K562 (cell line): ENCODE measurements at regions not wholly inside any gene's neighbourhood (a gene's known extent, or its start where the extent isn't known, plus 50 kb on each side); places are given as distances from the start of the nearest gene placed in this dataset.
"Not testable (repeated sequence)": the region's sequence is repeated elsewhere in the genome, so short reads cannot be mapped to it uniquely, and the experiment has no call there.

ENCODE experiments used
- ATAC-seq: fragments of 200-7000 bp; cut with Tn5 transposase; 3 replicates; pipeline ENCODE4 v1.9.1; 2020; ENCODE audit warnings: moderate library complexity
- BruUV-seq: library from RNA; stranded (reverse); fragments of 400-500 nt; replicated peaks from 2 replicates; lab custom pipeline; 2021; lab: Mats Ljungman, UMichigan
- CTCF ChIA-PET: fragments of 300-600 bp; formaldehyde crosslinking; extraction: SDS; loops from one replicate; lab custom pipeline; 2021; ENCODE audit warnings: low intra/inter-chr PET ratio; lab: Yijun Ruan, JAX
- POLR2A ChIA-PET: fragments of 300-600, 350-650 bp; sonication (Branson Sonifier 250); formaldehyde crosslinking; extraction: SDS; loops from one replicate; lab custom pipeline; 2021; ENCODE audit warnings: antibody characterized with exemption, inconsistent platforms; lab: Yijun Ruan, JAX
- DNase-seq, 4 experiments: peaks; one replicate each; pipeline versions ENCODE4 v3.0.0 to v3.0.0-alpha.2; 2011 to 2018; ENCODE audit warnings: low spot score in 3 of 4, mixed read lengths in 3 of 4; ENCODE audit errors: extremely low read depth in 1 of 4
- FAIRE-seq: peaks from 2 replicates; lab custom pipeline; 2011; peaks lifted over from hg19 to GRCh38; lab: Jason Lieb, UNC
- H2AFZ ChIP-seq: 2 replicates; pipeline ENCODE4 v1.6.0; 2011; ENCODE audit warnings: low read depth, low read length, control low read depth, inconsistent platforms
- H3K27ac ChIP-seq: fragments of 200-600 bp; 3 replicates; pipeline ENCODE4 v1.8.0; 2011; ENCODE audit warnings: low read depth, mild to moderate bottlenecking, control low read depth, inconsistent platforms, low read length, moderate library complexity, mixed read lengths; ENCODE audit errors: extremely low read depth
- H3K27me3 ChIP-seq, 2 experiments: fragments of 300-600 bp in 1 of 2; 2 replicates in 1 of 2; 3 replicates in 1 of 2; pipeline versions ENCODE4 v1.6.0 to v1.8.0; 2011; ENCODE audit warnings: inconsistent platforms in 2 of 2, low read length in 2 of 2, mild to moderate bottlenecking in 1 of 2, mixed read lengths in 1 of 2, moderate library complexity in 1 of 2; ENCODE audit not compliant: control insufficient read depth in 2 of 2, insufficient read depth in 2 of 2
- H3K36me3 ChIP-seq: fragments of 300-600 bp; 3 replicates; pipeline ENCODE4 v1.8.0; 2011; ENCODE audit warnings: mild to moderate bottlenecking, low read length, inconsistent platforms; ENCODE audit not compliant: control insufficient read depth, insufficient read depth
- H3K4me1 ChIP-seq, 2 experiments: fragments of 200-600 bp in 1 of 2; replicated peaks in 1 of 2; 2 replicates in 1 of 2; 3 replicates in 1 of 2; pipeline versions ENCODE4 v1.5.1 to v1.8.0; 2011; ENCODE audit warnings: inconsistent platforms in 2 of 2, low read length in 2 of 2, mild to moderate bottlenecking in 1 of 2, mixed read lengths in 1 of 2, moderate library complexity in 1 of 2; ENCODE audit not compliant: control insufficient read depth in 2 of 2, insufficient read depth in 2 of 2
- H3K4me2 ChIP-seq: 2 replicates; pipeline ENCODE4 v1.6.1; 2011; ENCODE audit warnings: low read length, control low read depth, inconsistent platforms, mixed read lengths; ENCODE audit not compliant: insufficient read depth
- H3K4me3 ChIP-seq: fragments of 200-600 bp; sonication (generic), shearing (Covaris generic); 2 replicates; pipeline ENCODE4 v1.5.1; 2016; ENCODE audit warnings: control low read depth, inconsistent platforms
- H3K79me2 ChIP-seq: fragments of 200-600 bp; 3 replicates; pipeline ENCODE4 v1.8.0; 2011; ENCODE audit warnings: low read length, inconsistent platforms; ENCODE audit not compliant: control insufficient read depth, insufficient read depth
- H3K9ac ChIP-seq, 2 experiments: 2 replicates each; pipeline versions ENCODE4 v1.6.0 to v1.6.1; 2011; ENCODE audit warnings: low read depth in 2 of 2, low read length in 2 of 2, control low read depth in 1 of 2, inconsistent platforms in 1 of 2, mild to moderate bottlenecking in 1 of 2, mixed read lengths in 1 of 2; ENCODE audit not compliant: insufficient read depth in 1 of 2
- H3K9me1 ChIP-seq: one replicate; pipeline ENCODE4 v1.6.0; 2011; ENCODE audit warnings: inconsistent platforms, mild to moderate bottlenecking, low read length, moderate library complexity; ENCODE audit not compliant: control insufficient read depth, insufficient read depth
- H3K9me3 ChIP-seq: replicated peaks from 2 replicates; pipeline ENCODE4 v1.5.1; 2011; ENCODE audit warnings: low read depth, low read length, inconsistent platforms; ENCODE audit not compliant: control insufficient read depth, insufficient read depth
- H4K20me1 ChIP-seq: replicated peaks from 2 replicates; pipeline ENCODE4 v1.6.1; 2011; ENCODE audit warnings: low read length, inconsistent platforms, mixed read lengths; ENCODE audit not compliant: control insufficient read depth, insufficient read depth
- CHD2 ChIP-seq: IDR thresholded peaks from 2 replicates; pipeline ENCODE4 v1.6.1; 2011; ENCODE audit warnings: low read depth, low read length
- ESRRB ChIP-seq: fragments of 250-450 bp; sonication (Bioruptor Pico); IDR thresholded peaks from 2 replicates; pipeline ENCODE4 v1.5.0; 2020; ENCODE audit warnings: mild to moderate bottlenecking, moderate library complexity, borderline replicate concordance
- MIER1 ChIP-seq: fragments of 450-650 bp; IDR thresholded peaks from 2 replicates; pipeline ENCODE4 v1.6.1; 2016; ENCODE audit warnings: antibody characterized with exemption, mild to moderate bottlenecking, low read depth
- MXD1 ChIP-seq: fragments of 250-450 bp; sonication (Bioruptor Pico); IDR thresholded peaks from 2 replicates; pipeline ENCODE4 v1.8.0; 2021; ENCODE audit warnings: borderline replicate concordance, mild to moderate bottlenecking, moderate library complexity; ENCODE audit not compliant: poor library complexity, severe bottlenecking
- NRF1 ChIP-seq, 2 experiments: fragments of 450-650 bp; IDR thresholded peaks in 1 of 2; conservative IDR thresholded peaks in 1 of 2; 2 replicates each; pipeline ENCODE4 v1.6.1; 2014; ENCODE audit warnings: mild to moderate bottlenecking in 2 of 2
- POLR3G ChIP-seq: IDR thresholded peaks from 2 replicates; pipeline ENCODE4 v1.6.1; 2011; ENCODE audit not compliant: insufficient read length, insufficient replicate concordance; ENCODE audit errors: extremely low read depth
- SREBF2 ChIP-seq: sonication (generic); formaldehyde crosslinking; IDR thresholded peaks from 2 replicates; pipeline ENCODE4 v1.4.0; 2020; ENCODE audit warnings: mild to moderate bottlenecking, missing genetic modification reagents
- ZNF280B ChIP-seq: fragments of 250-450 bp; sonication (Bioruptor Pico); IDR thresholded peaks from 2 replicates; pipeline ENCODE4 v1.5.1; 2021; ENCODE audit warnings: mild to moderate bottlenecking
- ZNF551 ChIP-seq: fragments of 250-450 bp; sonication (Bioruptor Pico); IDR thresholded peaks from 2 replicates; pipeline ENCODE4 v1.5.0; 2021; ENCODE audit warnings: mild to moderate bottlenecking, moderate library complexity
- WGBS: fragments of 100-300 bp; shearing (Covaris generic); methylation state at CpG from one replicate; pipeline ENCODE4 v1.1.6; 2016; ENCODE audit warnings: low coverage, mixed read lengths; ENCODE audit not compliant: insufficient coverage; ENCODE audit errors: missing lambda C conversion rate; 5-methylcytosine and 5-hydroxymethylcytosine counted together
- in situ Hi-C: fragments of 300-500 bp; cut with MboI; formaldehyde crosslinking; loops from 4 replicates; pipeline ENCODE4 v1.15.0; 2018; ENCODE audit warnings: inconsistent platforms, mixed read lengths
- intact Hi-C: fragments of 100-400 bp; cut with micrococcal nuclease; formaldehyde crosslinking; loops from 2 replicates; pipeline ENCODE4 v1.14.2; 2022

- TF ChIP-seq MXD1 (CRISPR knock-in tag): no peak
Observed at GRCh38 chr16:66245072-66245471, 121.4 kb upstream of the CDH5 start (continued).

- in situ Hi-C loops (no loop called here), intact Hi-C loops (no loop called here)
- no peak overlapping the region for H2AFZ ChIP-seq
- H3K9me1 ChIP-seq: no peaks in the 10 kb centered on the region
- no TSS peak for BruUV-seq
- H3K4me1 ChIP-seq: no peaks in the 10 kb centered on the region
- no peak for DNase-seq
- TF ChIP-seq SREBF2 (CRISPR knock-in tag): no peak
- no peak for TF ChIP-seq MIER1
- TF ChIP-seq ESRRB (CRISPR knock-in tag): no peak
- no peak for TF ChIP-seq ZNF551
- TF ChIP-seq CHD2: peak; percentile 76
- TF ChIP-seq POLR3G: no peak
- TF ChIP-seq NRF1 (conservative IDR thresholded peaks at IDR 0.05 in 1 of 2, IDR thresholded peaks at IDR 0.05 in 1 of 2): peak; percentile 33 to 36; a peak in 1 of 4 replicates
- no peak for TF ChIP-seq ZNF280B (CRISPR knock-in tag)
- no peak overlapping the region for H3K4me2 ChIP-seq
- ATAC-seq: no peak
- 0% methylated on average over 9 of the region's 9 CpGs for WGBS
- CTCF ChIA-PET: no interaction called here
- no peak for FAIRE-seq
- no peaks in the 10 kb centered on the region for H3K79me2 ChIP-seq
- no peak overlapping the region for H3K27ac ChIP-seq
- H4K20me1 ChIP-seq: no peaks in the 10 kb centered on the region; the same call in 1 of the 2 replicates
- no peaks in the 10 kb centered on the region for H3K9me3 ChIP-seq
- H3K27me3 ChIP-seq: peaks cover under 1 to 4% of the 10 kb centered on the region in 2 experiments; a peak in 1 of 5 replicates
- H3K9ac ChIP-seq: no peak overlapping the region
- no peaks in the 10 kb centered on the region for H3K36me3 ChIP-seq
- H3K4me3 ChIP-seq: no peak overlapping the region
- POLR2A ChIA-PET: interaction anchor here (0.6 kb wide), 1 partner anchor 249 kb away, joined by 3 read pairs; no protein-coding TSS in a partner anchor
Observed at GRCh38 chr16:66242672-66243071, 123.8 kb upstream of the CDH5 start.

GRCh38 chr16:66242206-66242605 lies 124.3 kb upstream of the CDH5 start:
- H2AFZ ChIP-seq, H4K20me1 ChIP-seq, ATAC-seq, DNase-seq, CTCF ChIA-PET, H3K4me3 ChIP-seq, H3K36me3 ChIP-seq, H3K9me1 ChIP-seq, H3K9me3 ChIP-seq, H3K4me2 ChIP-seq, in situ Hi-C loops, BruUV-seq, POLR2A ChIA-PET, H3K4me1 ChIP-seq, H3K9ac ChIP-seq, H3K27ac ChIP-seq, H3K79me2 ChIP-seq, H3K27me3 ChIP-seq, intact Hi-C loops, FAIRE-seq: not testable (repeated sequence)
- WGBS: 3% methylated on average over 6 of the region's 6 CpGs
